Skeletal muscle tissue (tissue), 3 donors: ENCODE measurements at regions not wholly inside any gene's neighbourhood (a gene's known extent, or its start where the extent isn't known, plus 50 kb on each side); places are given as distances from the start of the nearest gene placed in this dataset.

Experiments
- H3K27ac ChIP-seq: one replicate; pipeline ENCODE4 v1.7.0; 2013; ENCODE audit warnings: mild to moderate bottlenecking, low read depth, low read length, inconsistent platforms
- H3K27me3 ChIP-seq, 3 donors: one replicate each; pipeline ENCODE4 v1.7.0; 2013; ENCODE audit warnings: low read length in 3 of 3; ENCODE audit not compliant: control insufficient read depth in 3 of 3, insufficient read depth in 3 of 3
- H3K36me3 ChIP-seq, 3 donors: one replicate each; pipeline ENCODE4 v1.7.0; 2013; ENCODE audit warnings: low read length in 3 of 3; ENCODE audit not compliant: control insufficient read depth in 3 of 3, insufficient read depth in 3 of 3
- H3K4me1 ChIP-seq, 3 donors: one replicate each; pipeline ENCODE4 v1.7.0; 2013; ENCODE audit warnings: low read length in 3 of 3, mild to moderate bottlenecking in 3 of 3; ENCODE audit not compliant: control insufficient read depth in 3 of 3, insufficient read depth in 3 of 3
- H3K4me3 ChIP-seq, 3 donors: one replicate each; pipeline ENCODE4 v1.7.0; 2013; ENCODE audit warnings: low read length in 3 of 3
- H3K9ac ChIP-seq, 3 donors: one replicate each; pipeline ENCODE4 v1.7.0; 2013; ENCODE audit warnings: low read length in 3 of 3, mild to moderate bottlenecking in 3 of 3, moderate library complexity in 2 of 3, low read depth in 1 of 3
- H3K9me3 ChIP-seq, 3 donors: one replicate each; pipeline ENCODE4 v1.7.0; 2013; ENCODE audit warnings: low read length in 3 of 3; ENCODE audit not compliant: control insufficient read depth in 3 of 3
- donor health status: Osteomylitis.

GRCh38 chr22:26894362-26894761 is 237.0 kb downstream of the MIAT start:
- Histone ChIP-seq H3K27me3 (peaks cover 11 to 19% (median 12%) of the 10 kb centered on the region in 3 donors), H3K36me3 (no peaks in the 10 kb centered on the region), H3K4me3 (no peak overlapping the region), H3K27ac (no peak overlapping the region), H3K9ac (no peak overlapping the region), H3K4me1 (peaks cover 0 to 2% (median 0%) of the 10 kb centered on the region in 3 donors), H3K9me3 (no peaks in the 10 kb centered on the region)

GRCh38 chr22:26894766-26895485 is 237.5 kb downstream of the MIAT start:
- Histone ChIP-seq H3K4me1 (peaks cover 0 to 2% (median 0%) of the 10 kb centered on the region in 3 donors), H3K27ac (no peak overlapping the region), H3K9me3 (no peaks in the 10 kb centered on the region), H3K4me3 (no peak overlapping the region), H3K36me3 (no peaks in the 10 kb centered on the region), H3K27me3 (peaks cover 15 to 19% (median 18%) of the 10 kb centered on the region in 3 donors), H3K9ac (no peak overlapping the region)

- Histone ChIP-seq H3K9ac (no peak overlapping the region), H3K27me3 (peaks cover 19 to 26% (median 21%) of the 10 kb centered on the region in 3 donors), H3K36me3 (no peaks in the 10 kb centered on the region), H3K9me3 (no peaks in the 10 kb centered on the region), H3K27ac (no peak overlapping the region), H3K4me1 (peaks cover 0 to 2% (median 0%) of the 10 kb centered on the region in 3 donors), H3K4me3 (no peak overlapping the region)
Observed at GRCh38 chr22:26897384-26897783, 240.0 kb downstream of the MIAT start.

- Histone ChIP-seq H3K4me1 (no peaks in the 10 kb centered on the region), H3K4me3 (no peak overlapping the region), H3K36me3 (no peaks in the 10 kb centered on the region), H3K27me3 (peaks cover 17 to 39% (median 28%) of the 10 kb centered on the region in 3 donors), H3K9me3 (no peaks in the 10 kb centered on the region), H3K9ac (no peak overlapping the region), H3K27ac (no peak overlapping the region)
Observed at GRCh38 chr22:26898946-26899605, 241.7 kb downstream of the MIAT start.

- H3K27me3 ChIP-seq = peaks cover 17 to 48% (median 35%) of the 10 kb centered on the region in 3 donors
- no peak overlapping the region for H3K9ac ChIP-seq
- no peaks in the 10 kb centered on the region for H3K36me3 ChIP-seq
- no peaks in the 10 kb centered on the region for H3K9me3 ChIP-seq
- no peak overlapping the region for H3K27ac ChIP-seq
- H3K4me1 ChIP-seq = no peaks in the 10 kb centered on the region
- H3K4me3 ChIP-seq = no peak overlapping the region
Observed at GRCh38 chr22:26900787-26901186, 243.4 kb downstream of the MIAT start.

GRCh38 chr22:26901198-26901816 is 243.9 kb downstream of the MIAT start:
- peaks cover 17 to 48% (median 38%) of the 10 kb centered on the region in 3 donors for H3K27me3 ChIP-seq
- H3K9ac ChIP-seq = no peak overlapping the region
- no peaks in the 10 kb centered on the region for H3K36me3 ChIP-seq
- no peak overlapping the region for H3K27ac ChIP-seq
- no peak overlapping the region for H3K4me3 ChIP-seq
- no peaks in the 10 kb centered on the region for H3K9me3 ChIP-seq
- no peaks in the 10 kb centered on the region for H3K4me1 ChIP-seq

- peaks cover 17 to 48% (median 44%) of the 10 kb centered on the region in 3 donors for H3K27me3 ChIP-seq
- H3K36me3 ChIP-seq = no peaks in the 10 kb centered on the region
- no peak overlapping the region for H3K27ac ChIP-seq
- H3K9me3 ChIP-seq = no peaks in the 10 kb centered on the region
- no peaks in the 10 kb centered on the region for H3K4me1 ChIP-seq
- H3K9ac ChIP-seq = no peak overlapping the region
- no peak overlapping the region for H3K4me3 ChIP-seq
Observed at GRCh38 chr22:26902401-26903029, 245.1 kb downstream of the MIAT start.

- no peaks in the 10 kb centered on the region for H3K9me3 ChIP-seq
- H3K27me3 ChIP-seq = peaks cover 15 to 42% (median 40%) of the 10 kb centered on the region in 3 donors
- H3K36me3 ChIP-seq = no peaks in the 10 kb centered on the region
- H3K4me3 ChIP-seq = no peak overlapping the region
- H3K9ac ChIP-seq = no peak overlapping the region
- no peak overlapping the region for H3K27ac ChIP-seq
- no peaks in the 10 kb centered on the region for H3K4me1 ChIP-seq
Observed at GRCh38 chr22:26903030-26903856, 245.9 kb downstream of the MIAT start.

- H3K9me3 ChIP-seq = peaks cover 0 to 2% (median 0%) of the 10 kb centered on the region in 3 donors
- no peak overlapping the region for H3K9ac ChIP-seq
- peaks cover 12 to 38% (median 31%) of the 10 kb centered on the region in 3 donors for H3K27me3 ChIP-seq
- no peaks in the 10 kb centered on the region for H3K4me1 ChIP-seq
- no peak overlapping the region for H3K27ac ChIP-seq
- H3K4me3 ChIP-seq = no peak overlapping the region
- no peaks in the 10 kb centered on the region for H3K36me3 ChIP-seq
Observed at GRCh38 chr22:26904483-26904882, 247.1 kb downstream of the MIAT start.
